ENCODE measurements at regions not wholly inside any gene's neighbourhood (a gene's known extent, or its start where the extent isn't known, plus 50 kb on each side); places are given as distances from the start of the nearest gene placed in this dataset.

DNA sequence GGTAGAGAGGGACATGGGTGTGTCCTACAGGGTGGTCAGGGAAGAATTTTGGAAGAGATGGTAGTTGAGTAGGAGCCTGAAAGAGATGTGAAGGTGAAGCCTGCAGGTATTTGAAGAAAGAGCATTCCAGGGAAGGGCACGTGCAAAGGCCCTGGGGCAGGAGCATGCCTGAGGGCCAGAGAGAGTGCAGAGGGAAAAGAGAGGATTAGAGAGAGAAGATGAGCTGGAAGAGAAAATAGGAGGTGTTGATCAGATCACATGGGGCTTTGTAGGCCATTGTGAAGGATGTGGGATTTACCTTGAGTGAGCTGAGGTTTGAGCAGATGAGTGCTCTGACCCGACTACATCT is 455.0 kb downstream of the HAPSTR1 start:
- Histone ChIP-seq H3K36me3 (ENCODE audit: insufficient read depth) (no peaks in the 10 kb centered on the region), H2AFZ (no peak overlapping the region), H3K4me1 (ENCODE audit: insufficient read depth) (no peaks in the 10 kb centered on the region), H3K4me2 (no peak overlapping the region), H4K20me1 (replicated peaks; ENCODE audit: insufficient read depth) (no peaks in the 10 kb centered on the region), H3K4me3 (no peak overlapping the region), H3K27ac (ENCODE audit: low read depth) (no peak overlapping the region), H3K9me2 (ENCODE audit: insufficient read depth) (peaks cover 6% of the 10 kb centered on the region), H3K79me2 (replicated peaks; ENCODE audit: insufficient read depth) (no peaks in the 10 kb centered on the region), H3F3A (replicated peaks; ENCODE audit: low read depth) (no peaks in the 10 kb centered on the region), H3K27me3 (ENCODE audit: insufficient read depth) (no peaks in the 10 kb centered on the region)
- ATAC-seq (no peak), DNase-seq (ENCODE audit: low spot score) (no peak)
- Mint-ChIP-seq H3K4me3 (no peak overlapping the region; the same call in 2 of the 3 replicates), H3K9me3 (no peaks in the 10 kb centered on the region; the same call in 2 of the 3 replicates), H3K27me3 (ENCODE audit: insufficient read depth, low read depth, poor library complexity) (no peaks in the 10 kb centered on the region), H3K27ac (no peak overlapping the region), H3K4me1 (peaks cover 2% of the 10 kb centered on the region; the same call in 1 of the 3 replicates), H3K36me3 (ENCODE audit: low read depth) (no peaks in the 10 kb centered on the region)
- TF ChIP-seq ETS1 (IDR thresholded peaks at IDR 0.05) (no peak), STAT1 (IDR thresholded peaks at IDR 0.05; ENCODE audit: unreplicated experiment) (no peak), NANOG (IDR thresholded peaks at IDR 0.05; ENCODE audit: borderline replicate concordance) (no peak), ZNF114 (CRISPR knock-in tag; IDR thresholded peaks at IDR 0.05) (no peak), POLR2AphosphoS5 (IDR thresholded peaks at IDR 0.05; ENCODE audit: low read depth) (no peak), EZH2phosphoT487 (IDR thresholded peaks at IDR 0.05; ENCODE audit: unreplicated experiment) (no peak), ZNF331 (CRISPR knock-in tag; IDR thresholded peaks at IDR 0.05; ENCODE audit: low read depth) (no peak), EZH2 (IDR thresholded peaks at IDR 0.05; ENCODE audit: low read depth, unreplicated experiment) (no peak)
- TF ChIP-seq, protein P1, sequence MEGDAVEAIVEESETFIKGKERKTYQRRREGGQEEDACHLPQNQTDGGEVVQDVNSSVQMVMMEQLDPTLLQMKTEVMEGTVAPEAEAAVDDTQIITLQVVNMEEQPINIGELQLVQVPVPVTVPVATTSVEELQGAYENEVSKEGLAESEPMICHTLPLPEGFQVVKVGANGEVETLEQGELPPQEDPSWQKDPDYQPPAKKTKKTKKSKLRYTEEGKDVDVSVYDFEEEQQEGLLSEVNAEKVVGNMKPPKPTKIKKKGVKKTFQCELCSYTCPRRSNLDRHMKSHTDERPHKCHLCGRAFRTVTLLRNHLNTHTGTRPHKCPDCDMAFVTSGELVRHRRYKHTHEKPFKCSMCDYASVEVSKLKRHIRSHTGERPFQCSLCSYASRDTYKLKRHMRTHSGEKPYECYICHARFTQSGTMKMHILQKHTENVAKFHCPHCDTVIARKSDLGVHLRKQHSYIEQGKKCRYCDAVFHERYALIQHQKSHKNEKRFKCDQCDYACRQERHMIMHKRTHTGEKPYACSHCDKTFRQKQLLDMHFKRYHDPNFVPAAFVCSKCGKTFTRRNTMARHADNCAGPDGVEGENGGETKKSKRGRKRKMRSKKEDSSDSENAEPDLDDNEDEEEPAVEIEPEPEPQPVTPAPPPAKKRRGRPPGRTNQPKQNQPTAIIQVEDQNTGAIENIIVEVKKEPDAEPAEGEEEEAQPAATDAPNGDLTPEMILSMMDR (conservative IDR thresholded peaks at IDR 0.05; ENCODE audit: low read depth in 2 of 2): no peak
- TF ChIP-seq, protein P2, sequence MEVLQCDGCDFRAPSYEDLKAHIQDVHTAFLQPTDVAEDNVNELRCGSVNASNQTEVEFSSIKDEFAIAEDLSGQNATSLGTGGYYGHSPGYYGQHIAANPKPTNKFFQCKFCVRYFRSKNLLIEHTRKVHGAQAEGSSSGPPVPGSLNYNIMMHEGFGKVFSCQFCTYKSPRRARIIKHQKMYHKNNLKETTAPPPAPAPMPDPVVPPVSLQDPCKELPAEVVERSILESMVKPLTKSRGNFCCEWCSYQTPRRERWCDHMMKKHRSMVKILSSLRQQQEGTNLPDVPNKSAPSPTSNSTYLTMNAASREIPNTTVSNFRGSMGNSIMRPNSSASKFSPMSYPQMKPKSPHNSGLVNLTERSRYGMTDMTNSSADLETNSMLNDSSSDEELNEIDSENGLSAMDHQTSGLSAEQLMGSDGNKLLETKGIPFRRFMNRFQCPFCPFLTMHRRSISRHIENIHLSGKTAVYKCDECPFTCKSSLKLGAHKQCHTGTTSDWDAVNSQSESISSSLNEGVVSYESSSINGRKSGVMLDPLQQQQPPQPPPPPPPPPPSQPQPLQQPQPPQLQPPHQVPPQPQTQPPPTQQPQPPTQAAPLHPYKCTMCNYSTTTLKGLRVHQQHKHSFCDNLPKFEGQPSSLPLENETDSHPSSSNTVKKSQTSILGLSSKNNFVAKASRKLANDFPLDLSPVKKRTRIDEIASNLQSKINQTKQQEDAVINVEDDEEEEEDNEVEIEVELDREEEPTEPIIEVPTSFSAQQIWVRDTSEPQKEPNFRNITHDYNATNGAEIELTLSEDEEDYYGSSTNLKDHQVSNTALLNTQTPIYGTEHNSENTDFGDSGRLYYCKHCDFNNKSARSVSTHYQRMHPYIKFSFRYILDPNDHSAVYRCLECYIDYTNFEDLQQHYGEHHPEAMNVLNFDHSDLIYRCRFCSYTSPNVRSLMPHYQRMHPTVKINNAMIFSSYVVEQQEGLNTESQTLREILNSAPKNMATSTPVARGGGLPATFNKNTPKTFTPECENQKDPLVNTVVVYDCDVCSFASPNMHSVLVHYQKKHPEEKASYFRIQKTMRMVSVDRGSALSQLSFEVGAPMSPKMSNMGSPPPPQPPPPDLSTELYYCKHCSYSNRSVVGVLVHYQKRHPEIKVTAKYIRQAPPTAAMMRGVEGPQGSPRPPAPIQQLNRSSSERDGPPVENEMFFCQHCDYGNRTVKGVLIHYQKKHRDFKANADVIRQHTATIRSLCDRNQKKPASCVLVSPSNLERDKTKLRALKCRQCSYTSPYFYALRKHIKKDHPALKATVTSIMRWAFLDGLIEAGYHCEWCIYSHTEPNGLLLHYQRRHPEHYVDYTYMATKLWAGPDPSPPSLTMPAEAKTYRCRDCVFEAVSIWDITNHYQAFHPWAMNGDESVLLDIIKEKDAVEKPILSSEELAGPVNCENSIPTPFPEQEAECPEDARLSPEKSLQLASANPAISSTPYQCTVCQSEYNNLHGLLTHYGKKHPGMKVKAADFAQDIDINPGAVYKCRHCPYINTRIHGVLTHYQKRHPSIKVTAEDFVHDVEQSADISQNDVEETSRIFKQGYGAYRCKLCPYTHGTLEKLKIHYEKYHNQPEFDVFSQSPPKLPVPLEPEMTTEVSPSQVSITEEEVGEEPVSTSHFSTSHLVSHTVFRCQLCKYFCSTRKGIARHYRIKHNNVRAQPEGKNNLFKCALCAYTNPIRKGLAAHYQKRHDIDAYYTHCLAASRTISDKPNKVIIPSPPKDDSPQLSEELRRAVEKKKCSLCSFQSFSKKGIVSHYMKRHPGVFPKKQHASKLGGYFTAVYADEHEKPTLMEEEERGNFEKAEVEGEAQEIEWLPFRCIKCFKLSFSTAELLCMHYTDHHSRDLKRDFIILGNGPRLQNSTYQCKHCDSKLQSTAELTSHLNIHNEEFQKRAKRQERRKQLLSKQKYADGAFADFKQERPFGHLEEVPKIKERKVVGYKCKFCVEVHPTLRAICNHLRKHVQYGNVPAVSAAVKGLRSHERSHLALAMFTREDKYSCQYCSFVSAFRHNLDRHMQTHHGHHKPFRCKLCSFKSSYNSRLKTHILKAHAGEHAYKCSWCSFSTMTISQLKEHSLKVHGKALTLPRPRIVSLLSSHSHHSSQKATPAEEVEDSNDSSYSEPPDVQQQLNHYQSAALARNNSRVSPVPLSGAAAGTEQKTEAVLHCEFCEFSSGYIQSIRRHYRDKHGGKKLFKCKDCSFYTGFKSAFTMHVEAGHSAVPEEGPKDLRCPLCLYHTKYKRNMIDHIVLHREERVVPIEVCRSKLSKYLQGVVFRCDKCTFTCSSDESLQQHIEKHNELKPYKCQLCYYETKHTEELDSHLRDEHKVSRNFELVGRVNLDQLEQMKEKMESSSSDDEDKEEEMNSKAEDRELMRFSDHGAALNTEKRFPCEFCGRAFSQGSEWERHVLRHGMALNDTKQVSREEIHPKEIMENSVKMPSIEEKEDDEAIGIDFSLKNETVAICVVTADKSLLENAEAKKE (CRISPR knock-in tag; IDR thresholded peaks at IDR 0.05): no peak
